Transverse colon (tissue), 4 donors: ENCODE measurements at regions not wholly inside any gene's neighbourhood (a gene's known extent, or its start where the extent isn't known, plus 50 kb on each side); places are given as distances from the start of the nearest gene placed in this dataset.

ENCODE experiments used
- DNase-seq: peaks from one replicate; pipeline ENCODE4 v3.0.0-alpha.2; 2019
- H3K27ac ChIP-seq, 4 donors: fragments of 200-600 bp; sonication (generic); 2 replicates each; pipeline ENCODE4 v1.5.1; 2016 to 2018; ENCODE audit warnings: inconsistent platforms in 4 of 4
- H3K27me3 ChIP-seq: fragments of 200-600 bp; sonication (generic); 2 replicates; pipeline ENCODE4 v1.5.1; 2017; ENCODE audit warnings: inconsistent platforms
- H3K36me3 ChIP-seq, 4 donors: fragments of 200-600 bp; sonication (generic); 2 replicates each; pipeline ENCODE4 v1.5.1; 2017 to 2019; ENCODE audit warnings: inconsistent platforms in 4 of 4
- H3K4me1 ChIP-seq, 4 donors: fragments of 200-600 bp; sonication (generic); 2 replicates each; pipeline ENCODE4 v1.5.1; 2017 to 2020; ENCODE audit warnings: inconsistent platforms in 4 of 4
- H3K4me3 ChIP-seq, 4 donors: fragments of 200-600 bp; sonication (generic); 1 replicate in 1 of 4; 2 replicates in 3 of 4; pipeline versions ENCODE4 v1.5.1 to v1.6.1; 2017 to 2019; ENCODE audit warnings: inconsistent platforms in 4 of 4
- H3K9me3 ChIP-seq, 2 donors: fragments of 200-600 bp; sonication (generic); 2 replicates each; pipeline ENCODE4 v1.5.1; 2017 to 2019; ENCODE audit warnings: inconsistent platforms in 2 of 2
- CTCF ChIP-seq, 5 experiments: fragments of 200-600 bp in 3 of 5; fragments of 450-650 bp in 2 of 5; sonication (generic) in 3 of 5; IDR thresholded peaks; 1 replicate in 2 of 5; 2 replicates in 3 of 5; pipeline ENCODE4 v1.5.1; 2016 to 2017; ENCODE audit warnings: antibody characterized with exemption in 5 of 5, inconsistent platforms in 3 of 5, mild to moderate bottlenecking in 2 of 5, moderate library complexity in 1 of 5
- EP300 ChIP-seq: sonication (generic); formaldehyde crosslinking; IDR thresholded peaks from one replicate; pipeline ENCODE4 v1.6.1; 2017; ENCODE audit warnings: antibody characterized with exemption, low read depth
- POLR2A ChIP-seq: fragments of 450-650 bp; IDR thresholded peaks from one replicate; pipeline ENCODE4 v1.6.1; 2016; ENCODE audit warnings: antibody characterized with exemption, mild to moderate bottlenecking, moderate library complexity
- POLR2AphosphoS5 ChIP-seq, 3 donors: sonication (generic); formaldehyde crosslinking; IDR thresholded peaks; one replicate each; pipeline ENCODE4 v1.6.1; 2016; ENCODE audit warnings: antibody characterized with exemption in 3 of 3
- WGBS, 2 donors: methylation state at CpG; one replicate each; pipeline ENCODE4 v1.1.5; 2018; ENCODE audit warnings: low coverage in 1 of 2; 5-methylcytosine and 5-hydroxymethylcytosine counted together
- in situ Hi-C, 4 donors: fragments of 200-750 bp; cut with MboI; loops; one replicate each; pipeline versions ENCODE4 v1.15.0 to v1.15.1; 2017; ENCODE audit warnings: low sequenced_read_pairs in 3 of 4, low pct_ligation_motif_present in 1 of 4, low pct_unique_long_range_greater_than_20kb in 1 of 4
- intact Hi-C: fragments of 100-400 bp; cut with DNase I; formaldehyde crosslinking; loops from one replicate; pipeline ENCODE4 v1.15.1; 2023; ENCODE audit warnings: low total_unique reads

GRCh38 chr2:226362980-226363379 lies 436.6 kb downstream of the IRS1 start:
- no peaks in the 10 kb centered on the region for H3K9me3 ChIP-seq
- DNase-seq: no peak
- no peak overlapping the region for H3K27ac ChIP-seq
- in situ Hi-C loops: no loop called here
- no peaks in the 10 kb centered on the region for H3K36me3 ChIP-seq
- intact Hi-C loops: no loop called here
- no peak overlapping the region for H3K4me3 ChIP-seq
- H3K4me1 ChIP-seq: no peaks in the 10 kb centered on the region
- no peaks in the 10 kb centered on the region for H3K27me3 ChIP-seq
- WGBS, 2 donors: 33 to 46% methylated on average over 1 to 2 of the region's 2 CpGs
- no peak for TF ChIP-seq EP300
- no peak for TF ChIP-seq CTCF (IDR thresholded peaks at IDR 0.05)
- no peak for TF ChIP-seq POLR2AphosphoS5 (IDR thresholded peaks at IDR 0.05)
- no peak for TF ChIP-seq POLR2A

GRCh38 chr2:226360658-226361057 lies 439.0 kb downstream of the IRS1 start:
- intact Hi-C loops: no loop called here

GRCh38 chr2:226358688-226359087 lies 440.9 kb downstream of the IRS1 start:
- Histone ChIP-seq H3K27ac (no peak overlapping the region), H3K36me3 (no peaks in the 10 kb centered on the region), H3K27me3 (no peaks in the 10 kb centered on the region), H3K4me1 (no peaks in the 10 kb centered on the region), H3K9me3 (no peaks in the 10 kb centered on the region), H3K4me3 (no peak overlapping the region)
- intact Hi-C loops: no loop called here
- TF ChIP-seq CTCF (IDR thresholded peaks at IDR 0.05): no peak
- TF ChIP-seq POLR2A: no peak
- TF ChIP-seq EP300: no peak
- no peak for TF ChIP-seq POLR2AphosphoS5 (IDR thresholded peaks at IDR 0.05)
- WGBS, 2 donors: 61 to 70% methylated on average over 5 of the region's 5 CpGs
- in situ Hi-C loops: no loop called here
- DNase-seq: no peak

More at GRCh38 chr2:226360658-226361057, 439.0 kb downstream of the IRS1 start:
- no peak for DNase-seq
- no peak for TF ChIP-seq POLR2AphosphoS5 (IDR thresholded peaks at IDR 0.05)
- no peak for TF ChIP-seq POLR2A
- TF ChIP-seq EP300: no peak
- TF ChIP-seq CTCF (IDR thresholded peaks at IDR 0.05): no peak
- no peak overlapping the region for H3K4me3 ChIP-seq
- no peaks in the 10 kb centered on the region for H3K36me3 ChIP-seq
- H3K27ac ChIP-seq: no peak overlapping the region
- in situ Hi-C loops: no loop called here
- 45 to 53% methylated on average over 2 of the region's 2 CpGs for WGBS, 2 donors
- H3K27me3 ChIP-seq: no peaks in the 10 kb centered on the region
- H3K9me3 ChIP-seq: no peaks in the 10 kb centered on the region
- no peaks in the 10 kb centered on the region for H3K4me1 ChIP-seq

GRCh38 chr2:226357816-226358215 lies 441.8 kb downstream of the IRS1 start:
- H3K9me3 ChIP-seq: no peaks in the 10 kb centered on the region
- H3K27me3 ChIP-seq: no peaks in the 10 kb centered on the region
- no peak overlapping the region for H3K27ac ChIP-seq
- no peak overlapping the region for H3K4me3 ChIP-seq
- no peaks in the 10 kb centered on the region for H3K36me3 ChIP-seq
- in situ Hi-C loops: no loop called here
- DNase-seq: no peak
- TF ChIP-seq POLR2A: no peak
- no peak for TF ChIP-seq EP300
- TF ChIP-seq POLR2AphosphoS5 (IDR thresholded peaks at IDR 0.05): no peak
- TF ChIP-seq CTCF (IDR thresholded peaks at IDR 0.05): no peak
- 85 to 87% methylated on average over 4 to 5 of the region's 5 CpGs for WGBS, 2 donors
- intact Hi-C loops: no loop called here
- H3K4me1 ChIP-seq: no peaks in the 10 kb centered on the region
